SIG-M5 (cell line): ENCODE measurements at regions not wholly inside any gene's neighbourhood (a gene's known extent, or its start where the extent isn't known, plus 50 kb on each side); places are given as distances from the start of the nearest gene placed in this dataset.
A peak's percentile ranks its signal among the peaks of the same experiment; 100 is the strongest.
"Not testable (repeated sequence)": the region's sequence is repeated elsewhere in the genome, so short reads cannot be mapped to it uniquely, and the experiment has no call there.

Experiments used
- DNase-seq: peaks from one replicate; lab custom pipeline; 2025; lab: John Stamatoyannopoulos, UW

DNA sequence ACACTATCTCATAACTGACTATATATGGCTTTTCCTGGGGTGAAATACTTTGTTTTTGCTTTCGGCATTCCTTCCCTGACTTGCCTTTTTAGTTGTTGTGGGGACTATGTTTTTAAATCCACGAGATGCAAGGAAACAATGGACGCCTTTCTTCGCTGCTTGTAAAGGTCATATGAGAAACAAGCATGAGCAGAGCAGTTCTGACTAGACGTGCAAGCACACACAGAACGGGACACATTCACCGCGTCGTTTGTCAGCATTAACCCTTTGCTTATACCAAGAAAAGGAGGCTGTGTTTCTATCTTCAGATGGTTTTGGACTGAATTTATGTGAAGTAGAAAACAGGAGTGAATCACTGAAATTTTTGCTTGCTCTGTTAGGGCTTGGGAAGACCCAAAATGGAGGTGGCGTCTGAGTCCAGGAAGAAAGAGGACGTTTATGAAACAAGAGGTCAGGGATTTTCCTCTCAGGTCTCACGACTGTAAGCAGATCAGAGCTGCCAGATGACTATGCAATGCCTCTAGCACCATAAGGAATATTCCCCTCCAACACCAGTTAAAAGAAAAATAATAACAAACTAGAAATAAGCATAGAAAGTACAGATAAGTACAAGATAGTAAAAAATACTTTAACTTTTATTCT, 358.9 kb downstream of the DLEU7 start:
- no peak for DNase-seq

DNA sequence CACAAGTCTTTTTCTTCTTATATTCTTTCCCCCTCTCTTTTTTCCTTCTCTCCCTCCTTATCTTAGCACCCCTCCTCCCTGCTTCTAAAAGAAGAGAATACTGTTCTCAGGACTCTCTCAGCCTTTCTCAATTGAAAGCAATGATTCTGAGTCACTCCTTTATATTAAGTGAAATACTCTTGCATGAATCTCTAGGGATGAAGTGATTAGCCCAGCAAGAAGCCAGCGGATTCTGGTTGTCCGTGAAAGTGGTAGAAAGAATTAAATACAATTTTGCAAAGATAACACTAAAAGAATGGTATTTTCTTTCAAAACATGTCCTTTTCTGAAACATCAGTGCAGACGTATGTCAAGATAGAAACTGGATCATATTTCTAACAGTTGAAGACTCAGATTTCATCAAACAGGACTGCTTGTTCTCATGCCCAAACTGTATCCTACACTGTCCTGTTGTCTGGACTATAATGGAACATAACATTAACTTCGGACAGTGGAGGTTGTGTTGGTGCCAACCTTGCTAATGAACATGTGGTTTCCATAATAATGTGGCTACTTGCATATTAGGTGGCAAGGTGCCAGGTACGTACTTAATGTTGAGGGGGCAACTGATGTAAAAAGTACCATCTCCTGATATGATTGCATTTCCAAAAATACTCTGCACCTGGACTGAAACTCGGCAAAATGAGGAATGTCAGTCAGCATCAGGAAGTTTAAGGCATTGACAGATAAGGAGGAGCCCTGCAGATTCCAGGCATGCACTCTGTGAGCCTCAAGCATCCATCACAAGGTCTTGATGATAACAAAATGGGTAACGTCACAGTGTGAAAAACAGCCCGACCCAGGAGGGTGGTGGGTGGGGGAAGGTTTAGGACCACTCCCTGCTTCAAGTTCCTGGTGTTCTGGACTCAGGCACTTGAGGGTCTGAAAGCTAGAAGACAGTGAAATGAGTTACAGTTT, 357.2 kb downstream of the DLEU7 start:
- DNase-seq = no peak

DNA sequence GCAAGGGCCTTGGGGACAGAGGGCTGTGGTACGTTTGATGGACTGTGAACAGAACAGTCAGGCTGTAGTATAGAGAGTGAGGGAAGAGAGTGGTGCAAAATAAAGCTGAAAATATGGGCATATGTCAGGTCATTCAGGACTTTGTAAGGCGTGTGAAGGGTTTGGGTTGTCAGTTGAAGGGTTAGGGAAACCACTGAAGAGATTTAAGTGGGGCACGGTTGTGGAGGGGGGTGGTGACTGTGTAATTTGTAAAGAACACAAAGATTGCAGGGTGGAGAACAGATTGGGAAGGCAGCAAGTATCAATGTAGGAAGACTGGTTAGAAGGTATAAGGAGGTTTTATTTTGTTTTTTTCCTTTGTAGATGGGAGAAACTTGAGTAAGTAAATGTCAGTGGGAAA, 349.8 kb downstream of the DLEU7 start:
- no peak for DNase-seq

DNA sequence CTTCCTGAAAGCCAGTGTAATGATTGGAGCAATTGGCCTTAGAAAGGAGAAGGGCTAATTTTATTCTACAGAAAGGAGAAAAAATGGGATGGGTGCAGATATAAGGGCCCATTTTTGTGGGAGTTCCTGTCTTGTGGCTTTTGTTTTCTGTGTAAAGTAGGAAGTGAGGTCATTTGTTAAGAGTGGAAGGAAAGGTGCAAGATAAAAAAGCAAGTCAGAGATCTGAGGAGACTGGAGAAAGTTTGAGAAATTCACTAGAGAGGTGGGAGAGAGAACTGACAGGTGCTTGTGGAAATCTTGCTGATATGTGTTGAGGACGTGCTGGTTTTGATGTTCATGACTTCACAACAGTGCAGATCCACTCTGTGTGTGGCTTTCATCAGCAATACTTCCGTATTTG, 349.4 kb downstream of the DLEU7 start:
- no peak for DNase-seq

DNA sequence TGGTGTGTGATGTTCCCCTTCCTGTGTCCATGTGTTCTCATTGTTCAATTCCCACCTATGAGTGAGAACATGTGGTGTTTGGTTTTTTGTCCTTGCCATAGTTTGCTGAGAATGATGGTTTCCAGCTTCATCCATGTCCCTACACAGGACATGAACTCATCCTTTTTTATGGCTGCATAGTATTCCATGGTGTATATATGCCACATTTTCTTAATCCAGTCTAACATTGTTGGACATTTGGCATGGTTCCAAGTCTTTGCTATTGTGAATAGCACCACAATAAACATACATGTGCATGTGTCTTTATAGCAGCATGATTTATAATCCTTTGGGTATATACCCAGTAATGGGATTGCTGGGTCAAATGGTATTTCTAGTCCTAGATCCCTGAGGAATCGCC, 340.3 kb downstream of the DLEU7 start:
- not testable (repeated sequence) for DNase-seq

DNA sequence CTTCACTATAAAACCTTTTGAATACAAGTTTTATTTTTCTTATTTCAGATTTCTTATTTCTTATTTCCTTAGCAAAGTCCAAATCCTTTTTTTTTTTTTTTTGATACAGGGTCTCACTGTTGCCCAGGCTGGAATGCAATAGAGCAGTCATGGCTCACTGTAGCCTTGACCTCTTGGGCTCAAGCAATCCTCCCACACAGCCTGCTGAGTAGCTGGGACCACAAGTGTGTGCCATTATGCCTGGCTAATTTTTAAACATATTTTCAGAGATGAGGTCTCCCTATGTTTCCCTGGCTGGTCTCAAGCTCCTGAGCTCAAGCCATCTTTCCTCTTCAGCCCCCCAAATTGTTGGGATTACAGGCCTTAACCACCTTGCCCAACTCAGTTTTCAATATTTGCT, 334.3 kb downstream of the DLEU7 start:
- no peak for DNase-seq

DNA sequence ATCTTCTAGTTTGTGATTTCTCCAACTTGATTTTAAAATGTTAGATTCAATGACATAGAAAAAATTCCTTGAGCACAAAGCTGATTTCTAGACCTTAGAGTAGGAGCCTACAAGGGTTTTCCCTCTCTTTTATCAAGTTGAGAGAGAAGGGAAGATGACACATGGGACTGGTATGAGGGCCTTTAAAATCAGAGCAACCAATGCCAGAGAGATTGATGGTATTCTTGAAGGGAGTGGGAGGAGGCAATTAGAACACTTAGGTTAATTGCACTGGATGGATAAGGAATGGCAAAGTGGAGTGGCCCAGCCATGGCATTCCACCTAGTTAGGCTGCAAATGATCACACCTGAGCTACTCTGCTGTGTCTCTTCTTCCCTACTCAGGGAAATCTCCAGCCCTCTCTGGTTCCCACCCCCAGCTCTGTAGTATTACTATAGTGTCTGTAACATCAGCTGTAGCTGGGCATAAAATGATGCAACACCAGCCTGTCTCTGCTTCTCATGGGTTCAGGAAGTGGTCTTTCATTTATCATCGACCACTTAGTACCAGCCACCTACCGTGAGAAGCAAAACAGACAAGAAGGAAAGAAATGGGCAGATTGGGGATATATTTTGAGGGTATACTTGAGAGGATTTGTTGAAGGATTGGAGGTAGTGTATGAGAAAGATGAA, 333.6 kb downstream of the DLEU7 start:
- DNase-seq = no peak

DNA sequence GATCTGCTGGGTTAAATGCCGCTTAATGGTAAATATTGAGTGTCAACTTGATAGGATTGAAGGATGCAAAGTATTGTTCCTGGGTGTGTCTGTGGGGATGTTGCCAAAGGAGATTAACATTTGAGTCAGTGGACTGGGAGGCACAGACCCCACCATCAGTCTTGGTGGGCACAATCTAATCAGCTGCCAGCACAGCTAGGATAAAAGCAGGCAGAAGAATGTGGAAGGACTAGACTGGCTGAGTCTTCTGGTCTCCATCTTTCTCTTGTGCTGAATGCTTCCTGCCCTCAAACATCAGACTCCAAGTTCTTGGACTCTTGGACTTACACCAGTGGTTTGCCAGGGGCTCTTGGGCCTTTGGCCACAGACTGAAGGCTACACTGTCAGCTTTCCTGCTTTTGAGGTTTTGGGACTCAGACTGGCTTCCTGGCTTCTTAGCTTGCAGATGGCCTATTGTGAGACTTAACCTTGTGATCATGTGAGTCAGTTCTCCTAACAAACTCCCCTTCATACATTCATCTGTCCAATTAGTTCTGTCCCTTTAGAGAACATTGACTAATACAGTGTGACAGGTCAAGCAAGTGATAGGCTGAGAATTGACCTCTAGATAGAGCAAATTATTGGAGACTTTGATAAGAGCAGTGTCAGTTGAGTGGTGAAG, 332.5 kb downstream of the DLEU7 start:
- DNase-seq = not testable (repeated sequence)

DNA sequence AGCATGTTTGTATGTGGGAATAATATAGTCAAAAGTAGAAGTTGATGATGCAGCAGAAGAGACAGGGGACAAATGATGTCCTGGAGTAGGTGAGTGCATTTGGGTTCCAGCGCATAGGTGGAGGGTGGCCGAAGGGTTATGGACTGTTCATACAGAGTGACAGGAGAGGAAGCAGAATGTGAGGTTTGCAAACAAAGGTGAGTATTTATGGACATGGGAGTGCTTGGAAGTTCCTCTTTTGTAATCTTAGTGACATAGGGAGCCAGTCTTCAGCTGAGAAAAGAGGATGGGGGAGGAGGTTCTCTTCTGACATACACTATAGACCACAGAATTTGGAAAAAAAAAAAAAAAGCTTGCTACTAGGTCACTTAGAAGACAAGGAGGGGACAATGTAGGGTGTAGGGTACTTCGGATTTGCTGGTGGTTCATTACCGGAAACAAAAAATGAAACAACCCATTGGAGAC, 331.6 kb downstream of the DLEU7 start:
- peak; percentile 63 for DNase-seq

DNA sequence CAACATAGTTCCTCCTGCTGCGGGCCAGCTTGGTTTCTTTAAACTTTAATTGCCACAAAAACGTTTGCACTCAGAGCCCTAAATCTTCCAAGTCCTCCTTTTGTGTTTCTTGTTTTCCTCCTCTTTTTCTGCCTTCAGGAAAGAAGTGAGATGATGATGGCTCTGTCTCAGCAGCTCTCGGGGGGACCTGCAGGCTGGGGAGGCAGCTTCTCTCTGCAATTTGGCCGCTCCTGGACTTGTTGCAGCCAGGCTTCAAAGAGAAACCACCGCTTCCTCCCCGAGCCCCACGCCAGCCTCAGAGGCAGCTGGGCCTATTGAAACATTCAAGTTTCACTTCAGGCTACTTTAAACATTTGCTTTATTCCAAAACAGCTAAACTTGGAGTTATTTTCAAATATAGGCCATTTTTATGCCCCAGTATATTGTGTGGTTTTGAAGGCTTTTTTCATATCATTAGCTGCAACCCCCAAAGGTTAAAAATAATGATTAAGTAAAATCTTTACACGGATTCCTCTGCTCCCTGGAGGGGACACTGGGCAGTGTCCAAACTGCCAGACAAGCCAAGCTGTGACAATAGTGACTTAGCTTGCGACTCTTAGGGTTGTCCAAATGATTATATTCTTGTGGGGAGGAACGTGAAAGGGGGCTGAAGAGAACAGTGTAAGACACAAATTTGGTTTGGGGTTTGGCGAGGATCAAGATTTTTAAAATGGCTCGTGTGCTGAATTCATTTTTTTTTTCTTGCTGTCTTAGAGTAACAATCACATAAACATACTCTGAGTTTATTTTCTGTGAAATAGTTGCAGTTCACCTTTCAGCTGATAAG, 330.8 kb downstream of the DLEU7 start:
- no peak for DNase-seq

DNA sequence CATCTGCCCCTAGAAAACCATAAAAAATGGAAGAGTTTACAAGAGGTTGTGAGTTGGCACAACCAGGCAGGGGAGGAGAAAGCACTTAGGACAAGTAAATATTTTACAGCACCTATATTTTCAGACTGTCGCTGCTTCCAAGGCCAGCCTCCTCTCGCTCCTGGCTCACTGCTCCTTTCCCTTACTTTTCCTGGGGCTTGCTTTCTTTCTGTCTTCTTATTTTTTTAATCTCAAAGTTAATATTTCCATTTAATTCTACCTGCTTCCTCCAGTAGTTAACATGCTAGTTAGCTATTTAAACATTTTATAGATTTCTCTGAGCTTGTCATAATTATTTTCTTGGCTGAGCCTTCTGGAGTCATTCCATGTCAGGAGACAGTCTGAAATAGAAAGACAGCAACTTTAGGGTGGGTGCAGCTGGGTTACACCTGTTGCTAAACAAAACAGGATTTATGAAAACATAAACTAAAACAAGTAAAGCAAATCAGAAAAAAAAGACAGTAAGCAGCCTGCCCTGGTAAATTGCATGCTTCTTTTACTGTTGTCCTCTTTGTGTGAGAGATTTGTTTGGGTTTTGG, 330.1 kb downstream of the DLEU7 start:
- DNase-seq = no peak

DNA sequence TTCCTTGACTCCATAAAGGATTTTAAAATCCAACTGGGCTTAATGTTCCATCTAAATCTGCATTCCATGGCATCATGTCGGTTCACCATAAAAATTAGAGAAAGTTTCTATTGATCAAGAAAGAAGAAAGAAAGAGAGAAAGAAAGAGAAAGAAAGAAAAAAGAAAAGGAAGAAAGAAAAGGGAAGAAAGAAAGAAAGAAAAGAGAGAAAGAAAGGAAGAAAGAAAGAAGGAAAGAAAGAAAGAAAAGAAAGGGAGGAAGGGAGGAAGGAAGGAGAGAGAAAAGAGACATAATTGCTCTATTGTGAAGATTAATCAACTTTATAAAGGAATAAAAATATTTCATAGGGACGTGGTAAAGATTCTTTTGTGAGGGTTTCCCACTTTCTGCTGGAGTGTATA, 329.2 kb downstream of the DLEU7 start:
- no peak for DNase-seq

DNA sequence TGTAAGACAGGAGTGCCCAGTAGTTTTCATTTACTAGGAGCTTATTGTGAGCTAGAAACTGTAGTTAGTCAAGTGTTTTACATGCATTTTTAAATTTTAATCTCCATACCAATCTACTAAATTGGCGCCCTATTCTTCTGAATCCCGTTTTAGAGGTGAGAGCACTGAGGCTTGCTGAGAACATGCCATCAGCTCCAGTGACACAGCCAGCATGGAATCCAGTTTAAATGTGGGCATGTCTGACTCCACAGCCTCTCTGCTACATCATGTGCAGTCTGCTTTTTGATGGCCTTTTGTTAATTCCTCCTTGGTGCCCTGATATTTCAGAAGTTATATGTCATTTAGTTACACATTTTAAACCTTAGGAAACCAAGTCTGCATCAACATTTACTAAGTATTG, 325.4 kb downstream of the DLEU7 start:
- no peak for DNase-seq

DNA sequence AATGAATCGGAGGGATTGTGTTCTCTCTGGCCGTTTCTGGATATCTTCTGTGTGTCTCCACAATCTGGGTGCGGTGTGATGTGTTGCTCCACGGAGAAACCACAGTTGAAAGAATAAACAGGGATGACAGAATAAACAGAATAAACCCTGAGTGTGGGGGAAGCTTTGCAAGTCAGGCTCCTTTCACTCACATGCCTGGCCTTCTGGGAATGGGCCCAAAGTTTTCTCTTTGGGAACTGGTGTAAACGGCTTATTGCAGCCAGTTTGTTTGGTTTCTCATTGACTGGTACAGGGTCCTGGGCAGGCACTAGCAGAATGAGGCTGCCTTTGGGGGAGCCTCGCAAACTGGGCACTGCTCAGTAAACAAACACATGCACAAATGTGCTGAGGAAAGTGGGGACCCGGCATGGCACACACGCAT, 324.7 kb downstream of the DLEU7 start:
- no peak for DNase-seq

DNA sequence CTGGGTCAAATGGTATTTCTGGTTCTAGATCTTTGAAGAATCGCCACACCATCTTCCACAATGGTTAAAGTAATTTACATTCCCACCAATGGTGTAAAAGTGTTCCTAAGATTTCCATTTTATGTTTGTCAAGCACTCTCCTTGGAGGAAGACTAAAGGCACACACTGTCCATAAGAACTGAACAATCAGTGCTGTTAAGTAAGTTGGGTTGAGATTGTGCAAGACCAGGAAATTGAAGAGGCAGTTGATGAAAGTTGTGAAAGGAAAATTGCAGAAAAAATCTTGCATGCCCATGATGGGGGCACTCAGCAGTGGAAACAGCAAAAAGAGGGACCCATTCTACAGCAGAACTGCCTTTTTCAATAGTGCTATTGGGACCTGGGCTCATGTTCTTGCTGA, 323.6 kb downstream of the DLEU7 start:
- no peak for DNase-seq

DNA sequence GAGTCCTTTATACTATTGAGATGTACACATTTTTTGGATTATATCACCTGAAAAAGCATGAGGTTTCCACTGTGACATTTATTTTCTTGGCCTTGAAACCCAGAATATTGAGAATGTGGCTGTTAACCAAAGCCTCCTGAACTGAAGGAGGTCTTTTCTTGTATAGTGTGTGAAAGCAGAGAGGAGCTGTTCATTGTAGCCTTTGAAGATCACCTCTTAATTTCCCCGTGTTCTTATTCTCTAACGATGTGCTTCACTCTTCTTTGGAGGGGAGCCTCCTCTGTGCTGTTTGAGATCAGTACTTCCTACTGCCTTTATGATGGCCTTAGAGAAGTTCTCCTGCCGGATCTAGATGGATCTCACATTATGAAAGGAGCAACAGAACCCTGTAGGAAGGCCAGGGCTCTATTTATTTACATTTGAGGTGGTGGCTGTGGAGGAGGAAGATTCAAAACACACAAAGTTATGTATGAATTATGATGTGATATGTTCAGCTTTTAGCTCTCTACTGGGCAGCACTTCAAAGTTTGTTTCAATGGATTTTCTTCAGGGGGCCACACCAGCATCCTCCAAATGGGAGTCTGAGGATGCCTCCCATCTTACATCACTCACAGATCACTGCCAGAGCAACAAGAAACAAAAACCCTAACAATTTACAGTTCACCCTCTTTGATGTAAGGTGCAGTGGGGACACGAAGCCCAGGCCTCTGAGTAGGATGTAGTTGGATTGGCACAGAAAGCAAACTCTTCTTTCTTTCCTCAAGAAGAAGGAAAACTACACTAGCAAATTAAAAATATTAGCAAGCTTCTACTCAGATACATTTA, 322.3 kb downstream of the DLEU7 start:
- no peak for DNase-seq

DNA sequence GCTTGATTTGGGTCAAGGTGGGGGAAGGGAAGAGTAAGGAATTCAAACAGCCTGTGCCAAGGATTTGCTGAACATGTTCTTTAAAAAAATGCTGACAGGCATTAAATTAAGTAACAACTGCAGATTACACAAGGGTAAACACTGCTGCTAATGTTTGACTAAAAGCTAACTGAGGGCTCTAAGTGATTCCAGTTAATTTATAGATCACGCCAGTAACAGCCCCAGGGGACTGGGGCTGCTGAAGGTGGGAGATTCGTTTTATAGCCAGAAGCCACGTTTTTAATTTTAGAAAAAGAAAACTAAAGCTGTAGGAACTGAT, 321.7 kb downstream of the DLEU7 start:
- no peak for DNase-seq

DNA sequence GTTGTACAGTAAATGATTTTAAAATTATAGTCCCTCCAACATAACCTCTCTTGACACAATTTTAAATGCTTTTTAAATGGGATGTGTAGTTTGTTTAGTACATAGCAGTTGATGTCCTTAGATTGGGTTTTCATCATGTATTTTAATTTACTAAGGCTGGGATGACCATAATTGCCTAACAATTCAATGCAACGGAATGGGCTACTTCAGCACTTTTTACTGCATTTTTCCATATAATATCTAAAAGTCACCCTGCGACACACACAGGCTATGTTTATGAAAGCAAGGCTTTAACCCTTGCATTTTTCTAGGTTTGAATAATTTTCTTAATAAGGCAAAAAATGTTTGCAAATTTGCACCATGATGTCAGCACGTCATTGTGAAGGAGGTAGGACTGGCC, 321.0 kb downstream of the DLEU7 start:
- no peak for DNase-seq

DNA sequence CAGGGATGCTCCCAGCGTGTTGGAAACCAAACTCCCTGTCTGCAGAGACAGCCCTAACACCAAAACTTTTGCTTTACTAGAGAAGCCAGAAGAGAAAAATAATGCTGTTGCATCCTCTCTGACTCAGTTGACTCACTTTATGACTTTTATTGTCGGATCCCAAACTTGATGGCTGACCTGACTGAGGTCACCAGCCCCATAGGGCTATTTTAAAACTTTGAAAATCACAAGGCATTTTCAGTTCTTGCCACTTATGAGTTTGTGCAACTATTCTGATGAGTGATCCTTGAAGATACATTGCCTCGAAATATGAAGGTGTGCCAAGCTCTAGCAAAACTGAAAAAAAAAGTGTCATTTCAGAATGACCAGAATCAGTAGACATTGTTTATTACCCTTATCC, 320.2 kb downstream of the DLEU7 start:
- no peak for DNase-seq

DNA sequence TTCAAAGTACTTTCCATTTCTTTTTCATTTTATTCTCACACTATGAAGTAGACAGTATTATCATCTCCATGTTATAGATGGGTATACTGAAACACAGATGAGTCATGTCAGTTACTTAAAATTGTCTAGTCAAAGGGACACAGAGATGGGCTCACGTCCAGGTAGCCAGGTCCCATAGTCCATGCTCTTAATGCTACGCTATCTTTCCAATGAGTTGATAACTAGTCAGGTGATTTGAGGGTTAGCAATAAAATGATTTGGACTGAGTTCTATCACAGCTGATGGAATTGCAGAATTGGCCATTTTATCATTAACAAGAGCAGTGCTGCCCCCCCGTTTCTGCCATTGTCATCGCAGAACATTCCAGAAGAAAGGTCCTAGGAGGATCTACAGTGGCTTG, 318.9 kb downstream of the DLEU7 start:
- DNase-seq = no peak
